ENCODE measurements at regions not wholly inside any gene's neighbourhood (a gene's known extent, or its start where the extent isn't known, plus 50 kb on each side); places are given as distances from the start of the nearest gene placed in this dataset.
A peak's percentile ranks its signal among the peaks of the same experiment; 100 is the strongest.

GRCh38 chr11:69240332-69241074 is 53.5 kb upstream of the MYEOV start:
- H3K4me3 ChIP-seq (ENCODE audit: low read depth, low read length), result no peak overlapping the region
- peak; percentile 44; the same call in 1 of the 2 replicates for TF ChIP-seq CTCF (IDR thresholded peaks at IDR 0.05; ENCODE audit: low read depth, low read length)

GRCh38 chr11:69241075-69241740 is 52.7 kb upstream of the MYEOV start:
- no peak for TF ChIP-seq CTCF (IDR thresholded peaks at IDR 0.05; ENCODE audit: low read depth, low read length)

GRCh38 chr11:69241844-69242243 is 52.1 kb upstream of the MYEOV start:
- no peak for TF ChIP-seq CTCF (IDR thresholded peaks at IDR 0.05; ENCODE audit: low read depth, low read length)
- no peak overlapping the region for H3K4me3 ChIP-seq (ENCODE audit: low read depth, low read length)

More at GRCh38 chr11:69241075-69241740, 52.7 kb upstream of the MYEOV start:
- H3K4me3 ChIP-seq (ENCODE audit: low read depth, low read length), result no peak overlapping the region

- H3K4me3 ChIP-seq (ENCODE audit: low read depth, low read length), result no peak overlapping the region
- TF ChIP-seq CTCF (IDR thresholded peaks at IDR 0.05; ENCODE audit: low read depth, low read length), result no peak
Observed at GRCh38 chr11:69242266-69242920, 51.6 kb upstream of the MYEOV start.

GRCh38 chr11:69243496-69244200 is 50.3 kb upstream of the MYEOV start:
- H3K4me3 ChIP-seq (ENCODE audit: low read depth, low read length), result no peak overlapping the region
- no peak for TF ChIP-seq CTCF (IDR thresholded peaks at IDR 0.05; ENCODE audit: low read depth, low read length)
